ENCODE measurements at regions not wholly inside any gene's neighbourhood (a gene's known extent, or its start where the extent isn't known, plus 50 kb on each side); places are given as distances from the start of the nearest gene placed in this dataset.

DNA sequence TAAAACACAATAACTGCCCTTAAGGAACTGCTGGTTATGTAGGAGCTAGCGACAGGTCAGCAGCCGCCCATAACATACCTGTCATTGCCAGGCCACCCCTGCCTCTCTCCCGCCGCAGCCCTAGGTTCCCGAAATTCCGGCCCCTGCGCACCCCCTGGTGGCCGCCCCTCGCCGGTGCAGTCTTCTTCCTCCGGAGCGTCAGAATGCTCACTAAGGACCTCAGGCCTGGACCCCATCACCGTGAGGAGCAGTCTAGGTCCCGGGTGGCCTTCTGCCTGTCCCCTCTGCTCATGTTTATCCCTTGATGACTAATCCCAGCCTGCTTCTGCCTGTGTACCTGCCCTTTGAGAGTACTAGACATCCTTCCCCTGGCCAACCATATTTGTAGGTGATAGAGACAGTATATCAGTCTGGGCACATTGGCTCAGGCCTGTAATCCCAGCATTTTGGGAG, 115.7 kb upstream of the SLC1A4 start:
- TF ChIP-seq POLR2AphosphoS5 (IDR thresholded peaks at IDR 0.05; ENCODE audit: low read depth, low read length) (no peak), SIN3A (IDR thresholded peaks at IDR 0.05; ENCODE audit: borderline replicate concordance, insufficient read depth, low read depth, low read length) (no peak), TCF7L2 (IDR thresholded peaks at IDR 0.05; ENCODE audit: low read depth, low read length) (no peak)
- TF ChIP-seq, protein P1, sequence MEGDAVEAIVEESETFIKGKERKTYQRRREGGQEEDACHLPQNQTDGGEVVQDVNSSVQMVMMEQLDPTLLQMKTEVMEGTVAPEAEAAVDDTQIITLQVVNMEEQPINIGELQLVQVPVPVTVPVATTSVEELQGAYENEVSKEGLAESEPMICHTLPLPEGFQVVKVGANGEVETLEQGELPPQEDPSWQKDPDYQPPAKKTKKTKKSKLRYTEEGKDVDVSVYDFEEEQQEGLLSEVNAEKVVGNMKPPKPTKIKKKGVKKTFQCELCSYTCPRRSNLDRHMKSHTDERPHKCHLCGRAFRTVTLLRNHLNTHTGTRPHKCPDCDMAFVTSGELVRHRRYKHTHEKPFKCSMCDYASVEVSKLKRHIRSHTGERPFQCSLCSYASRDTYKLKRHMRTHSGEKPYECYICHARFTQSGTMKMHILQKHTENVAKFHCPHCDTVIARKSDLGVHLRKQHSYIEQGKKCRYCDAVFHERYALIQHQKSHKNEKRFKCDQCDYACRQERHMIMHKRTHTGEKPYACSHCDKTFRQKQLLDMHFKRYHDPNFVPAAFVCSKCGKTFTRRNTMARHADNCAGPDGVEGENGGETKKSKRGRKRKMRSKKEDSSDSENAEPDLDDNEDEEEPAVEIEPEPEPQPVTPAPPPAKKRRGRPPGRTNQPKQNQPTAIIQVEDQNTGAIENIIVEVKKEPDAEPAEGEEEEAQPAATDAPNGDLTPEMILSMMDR (IDR thresholded peaks at IDR 0.05): peak; percentile 98
- TF ChIP-seq, protein P2, sequence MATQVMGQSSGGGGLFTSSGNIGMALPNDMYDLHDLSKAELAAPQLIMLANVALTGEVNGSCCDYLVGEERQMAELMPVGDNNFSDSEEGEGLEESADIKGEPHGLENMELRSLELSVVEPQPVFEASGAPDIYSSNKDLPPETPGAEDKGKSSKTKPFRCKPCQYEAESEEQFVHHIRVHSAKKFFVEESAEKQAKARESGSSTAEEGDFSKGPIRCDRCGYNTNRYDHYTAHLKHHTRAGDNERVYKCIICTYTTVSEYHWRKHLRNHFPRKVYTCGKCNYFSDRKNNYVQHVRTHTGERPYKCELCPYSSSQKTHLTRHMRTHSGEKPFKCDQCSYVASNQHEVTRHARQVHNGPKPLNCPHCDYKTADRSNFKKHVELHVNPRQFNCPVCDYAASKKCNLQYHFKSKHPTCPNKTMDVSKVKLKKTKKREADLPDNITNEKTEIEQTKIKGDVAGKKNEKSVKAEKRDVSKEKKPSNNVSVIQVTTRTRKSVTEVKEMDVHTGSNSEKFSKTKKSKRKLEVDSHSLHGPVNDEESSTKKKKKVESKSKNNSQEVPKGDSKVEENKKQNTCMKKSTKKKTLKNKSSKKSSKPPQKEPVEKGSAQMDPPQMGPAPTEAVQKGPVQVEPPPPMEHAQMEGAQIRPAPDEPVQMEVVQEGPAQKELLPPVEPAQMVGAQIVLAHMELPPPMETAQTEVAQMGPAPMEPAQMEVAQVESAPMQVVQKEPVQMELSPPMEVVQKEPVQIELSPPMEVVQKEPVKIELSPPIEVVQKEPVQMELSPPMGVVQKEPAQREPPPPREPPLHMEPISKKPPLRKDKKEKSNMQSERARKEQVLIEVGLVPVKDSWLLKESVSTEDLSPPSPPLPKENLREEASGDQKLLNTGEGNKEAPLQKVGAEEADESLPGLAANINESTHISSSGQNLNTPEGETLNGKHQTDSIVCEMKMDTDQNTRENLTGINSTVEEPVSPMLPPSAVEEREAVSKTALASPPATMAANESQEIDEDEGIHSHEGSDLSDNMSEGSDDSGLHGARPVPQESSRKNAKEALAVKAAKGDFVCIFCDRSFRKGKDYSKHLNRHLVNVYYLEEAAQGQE (IDR thresholded peaks at IDR 0.05; ENCODE audit: insufficient read depth in 1 of 2, low read depth in 2 of 2, low read length in 1 of 2): no peak
